Activated T-cell treated with anti-CD3 and anti-CD28 coated beads for 1 hour (primary cell): ENCODE measurements at regions not wholly inside any gene's neighbourhood (a gene's known extent, or its start where the extent isn't known, plus 50 kb on each side); places are given as distances from the start of the nearest gene placed in this dataset.

ENCODE experiments used
- DNase-seq: peaks from one replicate; pipeline ENCODE4 v3.0.0-alpha.2; 2020; ENCODE audit warnings: low read depth

DNA sequence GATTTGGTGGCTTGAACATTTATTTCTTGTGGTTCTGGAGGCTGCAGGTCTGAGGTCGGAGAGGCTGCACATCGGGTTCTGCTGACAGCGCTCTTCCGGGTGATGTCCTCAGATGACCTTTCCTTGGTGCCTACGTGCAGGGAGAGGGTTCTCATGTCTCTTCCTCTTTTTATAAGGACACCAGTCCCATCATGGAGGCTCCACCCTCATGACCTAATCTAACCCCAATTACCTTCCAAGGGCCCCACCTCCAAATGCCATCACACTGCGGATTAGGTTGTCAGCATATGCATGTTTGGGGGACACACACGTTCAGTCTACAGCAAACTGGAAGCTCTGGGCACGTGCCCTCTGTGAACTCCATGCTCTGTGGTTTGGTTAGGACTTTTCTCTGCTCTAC lies 338.6 kb downstream of the FGF9 start:
- DNase-seq: no peak

DNA sequence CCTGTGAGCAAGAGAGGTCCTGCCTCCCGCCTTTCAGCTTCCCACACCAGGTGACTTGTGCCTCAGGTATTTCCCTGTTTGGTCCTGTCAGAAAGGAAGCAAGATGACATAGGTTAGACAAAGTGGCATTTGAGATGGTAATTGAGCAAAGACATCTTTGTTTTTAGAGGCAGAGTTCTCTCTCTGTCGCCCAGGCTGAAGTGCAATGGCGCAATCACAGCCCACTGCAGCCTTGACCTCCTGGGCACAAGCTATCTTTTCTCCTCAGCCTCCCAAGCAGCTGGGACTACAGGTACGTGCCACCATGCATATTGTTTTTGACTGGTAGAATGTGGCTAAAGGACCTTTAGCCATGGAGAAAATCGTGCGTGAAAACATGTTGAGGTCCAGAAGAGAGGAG lies 339.1 kb downstream of the FGF9 start:
- no peak for DNase-seq

DNA sequence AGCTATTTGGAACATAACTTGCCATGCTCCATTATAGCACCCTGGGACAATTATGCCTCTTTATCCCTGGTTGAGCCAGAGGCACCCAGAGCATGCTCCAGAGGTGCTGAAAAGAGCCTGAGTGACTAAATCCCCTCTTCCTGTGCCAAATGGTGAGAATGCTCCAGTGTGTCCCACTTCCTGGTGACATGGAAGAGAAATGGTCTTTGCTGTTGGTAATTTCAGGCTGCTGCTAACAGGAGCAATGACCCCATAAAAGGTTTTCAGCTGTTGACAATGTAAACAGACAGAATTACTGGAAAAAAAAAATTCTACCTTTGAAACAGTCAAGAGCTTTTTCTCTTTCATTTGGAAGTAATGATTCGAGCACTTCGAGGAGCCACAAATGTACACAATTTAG lies 341.8 kb downstream of the FGF9 start:
- no peak for DNase-seq

DNA sequence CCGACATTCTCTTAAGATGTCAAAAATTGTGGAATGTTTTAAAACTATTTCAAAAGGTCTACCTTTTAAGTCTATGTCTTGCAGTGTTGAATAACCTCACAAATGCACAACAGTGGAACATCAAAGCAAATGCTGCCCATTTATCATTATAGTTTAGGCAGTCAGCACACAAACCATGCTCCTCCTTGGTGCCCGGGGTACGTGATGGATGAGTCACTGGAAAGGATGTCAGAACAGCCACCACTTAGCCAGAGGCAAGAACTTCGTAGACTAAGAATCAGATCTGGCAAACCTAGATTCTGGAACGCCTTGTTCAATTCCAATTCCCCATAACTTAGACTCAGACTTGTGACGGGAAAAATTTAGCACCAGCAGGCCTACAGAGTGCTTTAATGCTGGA lies 343.6 kb downstream of the FGF9 start:
- no peak for DNase-seq

- DNase-seq: no peak
Measured at GRCh38 chr13:22017226-22017625, 346.4 kb downstream of the FGF9 start.

- no peak for DNase-seq
Measured at GRCh38 chr13:22018076-22018835, 347.4 kb downstream of the FGF9 start.

- no peak for DNase-seq
Measured at GRCh38 chr13:22018836-22019210, 347.9 kb downstream of the FGF9 start.

- no peak for DNase-seq
Measured at GRCh38 chr13:22024381-22024994, 353.6 kb downstream of the FGF9 start.

DNA sequence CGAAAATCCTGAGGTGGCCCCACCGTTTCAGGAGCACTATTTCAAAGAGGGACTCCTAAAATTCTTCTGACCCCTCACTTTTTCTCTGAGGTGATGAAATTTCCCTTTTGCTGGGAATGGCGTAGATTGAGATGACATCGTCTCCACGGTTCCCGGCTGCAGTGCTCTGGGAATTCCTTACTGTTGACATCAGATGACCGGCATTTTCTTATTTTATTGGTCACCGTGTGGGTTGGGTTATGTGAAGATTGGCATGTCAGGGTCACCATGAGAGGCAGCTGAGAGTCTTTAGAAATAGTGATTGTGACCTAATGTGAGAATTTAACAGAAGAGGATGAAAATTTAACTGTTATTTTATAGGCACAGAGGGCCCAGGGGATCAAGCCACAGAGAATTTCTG lies 356.7 kb downstream of the FGF9 start:
- no peak for DNase-seq

- DNase-seq: no peak
Measured at GRCh38 chr13:22028831-22029230, 358.0 kb downstream of the FGF9 start.

DNA sequence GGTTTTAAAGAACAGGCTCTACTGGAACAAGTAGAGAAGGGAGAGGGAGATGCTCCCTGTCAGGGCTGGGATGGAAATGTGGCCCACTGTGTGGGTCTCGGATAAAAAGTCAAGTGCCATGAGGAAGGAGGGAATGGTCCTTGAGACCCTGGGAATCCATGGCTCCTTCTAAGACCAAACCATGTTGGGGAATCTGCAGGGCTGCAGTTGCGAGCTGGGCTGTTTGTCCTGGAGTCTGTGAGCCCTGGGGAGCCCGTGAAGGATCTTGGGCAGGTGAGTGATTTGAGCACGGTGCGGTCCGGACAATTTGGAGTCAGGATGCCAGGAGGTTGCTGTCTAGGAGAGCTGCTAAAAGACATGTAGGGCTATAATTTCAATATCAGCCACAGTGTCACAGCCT lies 359.4 kb downstream of the FGF9 start:
- DNase-seq: no peak

DNA sequence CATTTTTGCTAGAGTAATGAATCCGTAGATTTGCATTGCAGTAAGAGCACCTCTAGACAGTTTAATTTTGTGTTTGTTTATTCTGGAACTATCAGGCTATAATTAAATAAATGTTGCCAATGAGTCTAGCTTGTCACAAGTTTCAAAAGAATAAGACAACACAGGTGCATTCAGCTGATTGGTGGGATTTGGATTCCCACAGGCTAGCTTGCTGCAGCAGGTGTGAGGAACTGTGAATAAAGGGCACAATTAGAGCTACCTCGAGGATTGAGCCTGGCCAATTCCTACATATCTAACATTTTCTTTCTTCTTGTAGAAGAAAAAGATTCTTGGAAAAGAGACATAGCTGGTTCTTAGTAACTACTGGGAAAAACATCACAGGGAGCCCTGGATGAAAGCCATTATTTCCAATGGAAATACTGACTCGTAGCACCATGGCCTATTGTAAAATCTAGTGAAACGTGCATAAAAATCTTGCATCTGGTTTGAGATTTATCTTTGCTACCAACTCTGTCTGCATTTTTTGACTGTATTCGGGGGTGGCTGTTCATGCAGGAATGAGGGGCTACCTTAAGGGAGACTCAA lies 360.9 kb downstream of the FGF9 start:
- DNase-seq: no peak

DNA sequence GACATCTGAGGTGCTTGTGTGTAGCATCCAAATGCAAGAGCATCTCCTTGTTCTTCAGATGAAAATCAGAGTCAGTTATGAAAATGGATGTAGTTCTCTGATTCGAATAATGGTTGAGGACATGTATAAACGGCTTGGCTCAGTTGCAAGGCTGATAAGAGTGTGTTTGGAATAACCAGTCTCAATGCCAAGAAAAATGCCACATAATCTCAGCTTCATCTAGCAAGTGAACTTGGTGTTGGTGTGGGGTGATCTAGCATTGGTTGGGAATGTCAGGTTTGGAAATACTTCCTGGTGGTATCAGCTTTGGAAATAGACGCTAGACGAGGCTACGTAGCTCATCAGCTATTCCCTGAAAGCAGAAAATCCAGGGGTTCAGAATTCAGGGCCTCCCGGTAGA lies 362.0 kb downstream of the FGF9 start:
- no peak for DNase-seq

DNA sequence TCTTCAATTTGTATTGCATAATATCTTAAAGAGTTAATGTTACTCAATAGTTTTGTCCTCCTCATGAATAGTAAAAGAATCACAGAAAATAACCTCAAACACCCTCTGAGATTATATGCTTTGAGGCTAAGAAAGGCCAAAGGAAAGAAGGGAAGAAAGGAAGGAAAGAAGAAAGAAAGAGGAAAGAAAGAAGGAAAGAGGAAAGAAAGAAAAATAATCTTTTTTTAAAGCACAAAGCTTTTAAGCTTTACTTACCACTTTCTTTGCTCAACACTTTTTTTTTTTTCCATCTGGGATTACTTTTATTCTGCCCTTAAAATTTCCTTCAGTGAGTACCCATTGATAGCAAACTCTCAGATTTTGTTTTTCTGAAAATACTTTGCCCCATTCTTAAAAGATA lies 369.1 kb downstream of the FGF9 start:
- no peak for DNase-seq

- no peak for DNase-seq
Measured at GRCh38 chr13:22040810-22041364, 370.0 kb downstream of the FGF9 start.

GRCh38 chr13:22041741-22042140 lies 370.9 kb downstream of the FGF9 start:
- no peak for DNase-seq

DNA sequence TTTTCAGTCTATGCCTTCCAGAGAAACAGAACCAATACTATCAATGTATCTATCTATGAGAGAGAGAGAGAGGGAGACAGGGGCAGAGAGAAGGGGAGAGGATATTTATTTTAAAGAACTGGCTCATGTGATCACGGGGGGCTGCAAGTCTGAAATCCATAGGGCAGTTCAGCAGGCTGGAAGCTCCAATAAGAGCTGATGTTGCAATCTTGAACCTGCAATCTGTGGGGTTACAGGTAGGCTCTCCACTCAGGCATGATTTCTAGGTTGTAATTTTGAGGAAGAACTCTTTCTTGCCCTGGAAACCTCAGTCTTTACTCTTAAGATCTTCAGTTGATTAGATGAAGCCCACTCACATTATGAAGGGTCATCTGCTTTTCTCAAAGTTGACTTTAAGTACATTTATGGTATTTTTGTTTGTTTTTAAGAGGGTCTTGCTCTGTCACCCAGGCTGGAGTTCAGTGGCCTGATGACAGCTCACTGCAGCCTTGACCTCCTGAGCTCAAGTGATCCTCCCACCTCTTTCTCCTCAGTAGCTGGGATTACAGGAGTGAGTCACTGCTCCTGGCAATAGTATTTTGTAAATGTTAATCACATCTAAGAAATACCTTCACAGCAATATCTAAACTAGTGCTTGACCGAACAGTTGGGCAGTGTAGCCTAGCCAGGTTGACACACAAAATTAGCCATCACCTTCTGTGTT lies 376.4 kb downstream of the FGF9 start:
- DNase-seq: no peak

DNA sequence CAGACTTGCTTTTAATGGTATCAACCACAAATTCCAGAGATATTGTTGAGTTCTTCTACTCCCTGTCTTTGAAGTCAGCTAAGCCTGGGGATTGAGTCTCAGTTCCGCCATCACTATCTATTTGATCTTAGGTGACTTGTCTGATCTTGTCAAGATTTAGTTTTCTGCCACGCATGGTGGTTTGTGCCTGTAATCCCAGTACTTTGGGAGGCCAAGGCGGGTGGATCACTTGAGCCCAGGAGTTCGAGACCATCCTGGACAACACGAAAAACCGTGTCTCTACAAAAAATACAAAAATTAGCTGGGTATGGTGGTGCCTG lies 376.9 kb downstream of the FGF9 start:
- no peak for DNase-seq

GRCh38 chr13:22049384-22049783 lies 378.5 kb downstream of the FGF9 start:
- no peak for DNase-seq

- no peak for DNase-seq
Measured at GRCh38 chr13:22050951-22051563, 380.2 kb downstream of the FGF9 start.

- DNase-seq: no peak
Measured at GRCh38 chr13:22053053-22053452, 382.2 kb downstream of the FGF9 start.

GRCh38 chr13:22055259-22055658 lies 384.4 kb downstream of the FGF9 start:
- DNase-seq: no peak

DNA sequence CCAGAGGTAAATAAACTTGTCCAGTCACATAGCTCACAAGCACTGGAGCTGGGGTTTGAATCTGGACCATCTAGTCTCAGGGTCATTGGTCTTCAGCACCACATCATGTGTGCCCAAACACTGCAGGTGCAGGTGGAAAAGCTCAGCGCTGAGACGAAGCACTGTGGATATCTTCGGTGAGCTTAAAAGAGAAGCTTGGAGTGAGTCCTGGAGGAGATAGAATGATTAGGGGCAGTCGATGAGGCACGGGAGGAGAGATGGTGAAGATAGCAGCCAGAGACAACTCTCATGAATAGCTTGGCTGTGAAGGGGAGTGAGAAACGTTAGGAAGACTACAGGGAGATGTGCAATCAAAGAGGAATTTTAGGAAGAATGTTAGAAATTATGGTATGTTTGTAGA lies 389.3 kb downstream of the FGF9 start:
- no peak for DNase-seq
